Stimulated activated CD8-positive, alpha-beta memory T cell treated with anti-CD3 and anti-CD28 coated beads, Interleukin-7, amount 100 ng/mL, for 24 hours (primary cell): ENCODE measurements at regions not wholly inside any gene's neighbourhood (a gene's known extent, or its start where the extent isn't known, plus 50 kb on each side); places are given as distances from the start of the nearest gene placed in this dataset.
"Not testable (repeated sequence)": the region's sequence is repeated elsewhere in the genome, so short reads cannot be mapped to it uniquely, and the experiment has no call there.

Experiments
- DNase-seq: peaks from one replicate; pipeline ENCODE4 v3.0.0-alpha.2; 2020; ENCODE audit warnings: low read depth

GRCh38 chr9:73095425-73095824, 56.2 kb upstream of the ANXA1 start:
- DNase-seq = no peak

DNA sequence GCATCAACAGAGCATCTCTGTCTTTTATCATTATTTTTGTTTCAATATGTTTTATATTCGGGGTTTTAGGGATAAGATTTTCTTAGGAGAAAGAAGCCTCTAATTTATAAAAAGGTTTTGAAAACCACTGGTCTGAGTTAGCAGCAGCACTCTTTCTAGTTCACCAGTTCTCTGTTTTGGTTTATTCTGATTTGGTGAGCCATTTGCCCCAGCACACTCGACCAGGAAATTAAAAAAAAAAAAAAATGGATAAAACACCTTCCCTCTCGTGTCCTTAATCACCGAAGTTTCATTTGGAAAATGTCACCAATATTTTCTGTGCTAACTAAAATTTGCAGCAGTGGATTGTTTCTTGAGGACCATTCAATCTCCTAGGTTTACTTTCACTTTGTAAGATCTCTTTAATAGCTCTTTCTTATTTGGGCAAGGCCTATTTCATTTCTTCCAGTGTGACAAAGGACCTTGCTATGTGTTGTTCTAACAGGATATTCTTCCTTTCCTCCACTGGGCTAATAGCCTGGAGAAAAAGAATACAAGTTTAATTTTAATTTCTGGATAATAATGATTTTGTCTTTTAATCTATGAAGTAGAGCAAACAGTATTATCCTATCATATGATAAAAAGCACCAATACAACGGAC, 57.8 kb upstream of the ANXA1 start:
- no peak for DNase-seq

DNA sequence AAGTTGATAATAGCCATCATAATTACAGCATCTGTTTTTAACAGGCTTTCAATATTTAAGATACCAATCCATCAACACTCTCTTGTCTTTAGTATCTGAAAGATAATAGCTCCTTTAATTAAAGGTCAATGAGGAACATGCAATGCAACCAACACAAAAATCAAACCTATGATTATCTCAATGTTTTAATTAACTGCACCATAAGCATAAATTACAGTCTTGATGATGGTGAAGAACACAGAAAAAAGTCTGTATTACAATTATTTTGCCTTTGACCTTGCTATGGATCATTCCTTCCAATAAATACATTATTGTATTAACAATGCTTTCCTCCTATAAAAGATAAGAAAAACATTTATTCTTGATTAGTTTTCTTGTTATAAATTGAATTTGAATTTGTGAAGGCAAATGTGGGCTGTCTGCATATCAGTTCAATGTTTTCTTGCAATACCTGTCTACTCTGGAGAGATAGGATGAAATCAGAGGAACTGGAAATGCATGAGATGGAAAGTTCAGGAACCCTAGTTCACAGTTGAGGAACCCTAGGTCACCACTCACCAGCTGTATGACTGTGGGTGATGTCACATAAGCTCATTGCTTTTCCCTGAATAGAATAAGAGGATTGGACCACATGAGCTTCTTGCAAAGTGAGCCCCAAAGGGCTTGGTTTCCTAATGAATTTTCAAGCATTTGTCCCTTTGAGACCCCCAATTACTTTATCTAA, 58.5 kb upstream of the ANXA1 start:
- DNase-seq = no peak

GRCh38 chr9:73091909-73092308, 59.8 kb upstream of the ANXA1 start:
- DNase-seq = no peak

DNA sequence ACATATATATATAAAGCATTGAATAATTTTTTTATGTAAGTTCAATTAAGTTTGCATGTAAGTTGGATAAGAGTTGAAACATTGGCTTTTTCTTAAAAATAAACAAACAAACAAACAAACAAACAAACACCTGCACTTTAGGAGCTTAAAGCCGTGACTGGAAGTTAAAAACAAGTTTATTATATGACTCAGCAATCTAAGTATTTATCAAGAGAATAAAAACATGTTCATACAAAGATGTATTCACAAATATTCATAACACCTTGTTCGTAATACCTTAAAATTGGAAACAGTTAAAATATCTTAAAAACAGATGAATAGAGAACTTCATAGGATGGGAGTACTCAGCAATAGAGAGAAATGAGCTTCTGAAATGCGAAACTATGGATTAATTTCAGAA, 61.5 kb upstream of the ANXA1 start:
- DNase-seq = no peak

- DNase-seq = no peak
Measured at GRCh38 chr9:73089304-73089985, 62.2 kb upstream of the ANXA1 start.

- DNase-seq = not testable (repeated sequence)
Measured at GRCh38 chr9:73087876-73088275, 63.8 kb upstream of the ANXA1 start.

- DNase-seq = no peak
Measured at GRCh38 chr9:73083519-73083918, 68.1 kb upstream of the ANXA1 start.

DNA sequence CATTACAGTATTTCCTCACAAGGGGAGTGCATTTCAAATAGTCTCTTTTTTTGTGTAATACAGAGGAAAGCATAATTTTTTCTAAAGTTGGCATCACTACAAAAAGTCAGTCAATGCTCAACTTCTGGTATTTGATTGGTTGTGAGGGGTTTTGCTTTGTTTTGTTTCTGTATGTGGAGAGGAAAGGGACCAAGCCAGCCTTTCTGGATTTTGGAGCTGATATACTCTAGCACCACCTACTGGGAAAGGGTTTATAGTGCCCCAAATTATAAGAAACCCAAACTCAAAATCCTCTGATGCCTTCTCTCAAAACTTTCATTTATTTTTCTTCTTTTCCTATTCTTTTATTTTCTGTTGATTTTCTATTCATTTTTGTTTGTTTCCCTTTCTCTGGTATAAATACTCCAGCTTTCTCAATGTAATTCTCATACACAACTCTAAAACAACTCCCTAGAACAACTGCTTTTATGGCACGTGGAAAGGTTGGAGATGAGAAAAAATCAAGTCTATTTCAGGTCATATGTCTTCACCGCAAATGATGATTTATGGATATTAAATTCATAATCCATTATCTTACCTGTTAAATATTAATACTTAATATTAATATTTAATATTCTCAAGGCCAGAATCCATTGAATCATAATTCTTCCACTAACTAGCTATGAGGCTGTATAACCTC, 69.5 kb upstream of the ANXA1 start:
- DNase-seq = no peak

DNA sequence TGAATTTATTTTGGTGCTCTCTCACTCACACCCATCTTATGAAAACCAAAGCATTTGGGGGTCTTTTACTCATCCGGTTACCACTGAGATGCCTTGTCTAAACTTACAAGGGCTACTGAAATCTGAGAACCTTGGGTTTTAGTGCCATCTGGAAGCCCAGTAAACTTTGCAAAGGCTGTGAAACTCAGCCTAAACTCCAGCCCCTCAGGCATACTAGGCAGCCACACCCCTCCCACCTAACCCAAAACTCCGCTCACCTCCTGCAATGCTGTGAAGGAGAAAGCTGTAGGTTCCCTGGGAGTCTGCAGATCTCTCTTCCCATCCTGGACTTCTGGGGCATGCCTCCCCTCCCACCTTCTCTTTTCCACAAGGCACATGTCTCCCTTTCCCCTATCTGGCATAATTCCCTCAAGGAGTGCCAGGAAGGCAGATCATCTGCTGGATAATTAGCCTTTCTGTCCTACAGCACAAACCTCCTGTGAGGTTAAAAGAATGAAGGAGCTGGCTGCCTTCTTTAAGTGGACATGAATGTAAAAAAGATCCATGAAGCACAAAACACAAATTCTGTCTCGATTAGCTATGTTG, 71.5 kb upstream of the ANXA1 start:
- no peak for DNase-seq

GRCh38 chr9:73079326-73079725, 72.3 kb upstream of the ANXA1 start:
- DNase-seq = no peak

GRCh38 chr9:73077625-73078030, 74.0 kb upstream of the ANXA1 start:
- no peak for DNase-seq

- no peak for DNase-seq
Measured at GRCh38 chr9:73076970-73077369, 74.7 kb upstream of the ANXA1 start.

- no peak for DNase-seq
Measured at GRCh38 chr9:73074176-73074708, 77.4 kb upstream of the ANXA1 start.

DNA sequence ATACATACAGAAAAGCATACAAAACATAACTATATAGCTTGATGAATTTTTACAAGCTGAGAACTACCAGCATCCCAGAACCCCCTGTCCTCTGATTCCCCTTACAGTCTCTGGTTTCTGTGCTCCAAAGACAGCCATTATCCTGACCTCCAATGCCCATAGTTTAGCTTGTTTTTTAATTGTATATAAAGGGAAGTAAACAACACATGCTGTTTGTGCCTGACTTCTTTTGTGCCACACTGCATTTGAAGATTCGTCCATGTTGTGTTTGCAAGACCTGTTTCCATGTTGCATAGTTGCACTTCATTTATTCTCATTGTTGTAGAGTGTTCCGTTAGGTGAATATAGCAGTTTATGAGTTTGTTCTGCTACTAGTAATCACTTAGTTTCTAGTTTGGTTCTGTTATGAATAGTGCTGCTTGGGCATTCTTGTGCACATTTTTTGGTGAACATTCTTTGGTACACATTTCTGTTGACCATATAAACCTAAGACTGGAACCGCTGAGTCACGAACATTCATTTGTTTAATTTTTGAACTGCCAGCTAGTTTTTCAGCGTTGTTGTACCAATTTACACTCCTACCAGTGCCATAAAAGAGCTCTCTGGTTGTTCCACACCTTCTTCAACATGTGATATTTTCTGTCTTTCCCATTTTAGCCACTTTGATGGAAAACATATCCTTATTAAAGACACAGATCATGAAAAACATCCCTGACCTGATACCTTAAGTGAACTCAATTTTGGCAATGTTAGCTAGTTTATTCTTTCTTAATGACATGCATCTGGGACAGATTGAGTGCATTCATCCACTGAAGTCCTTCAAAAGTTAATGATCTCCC, 78.1 kb upstream of the ANXA1 start:
- no peak for DNase-seq

DNA sequence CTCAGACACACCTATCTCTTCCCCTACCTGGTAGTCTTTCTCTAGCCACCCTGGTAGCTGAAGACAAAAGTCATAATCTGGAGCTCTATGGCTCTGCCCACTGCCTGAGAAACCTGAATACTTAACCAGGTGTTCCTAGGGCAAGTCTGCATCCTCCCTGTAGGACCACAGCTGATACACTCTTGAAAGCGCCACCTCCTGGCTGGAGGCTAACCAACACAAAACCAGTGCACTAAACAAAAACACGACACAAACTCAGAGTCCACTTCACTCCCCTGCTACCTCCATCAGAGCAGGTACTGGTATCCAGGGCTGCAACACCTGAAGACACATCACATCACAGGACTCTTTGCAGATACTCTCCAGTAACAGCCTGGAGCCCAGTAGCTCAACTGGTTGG, 84.6 kb upstream of the ANXA1 start:
- DNase-seq = no peak

DNA sequence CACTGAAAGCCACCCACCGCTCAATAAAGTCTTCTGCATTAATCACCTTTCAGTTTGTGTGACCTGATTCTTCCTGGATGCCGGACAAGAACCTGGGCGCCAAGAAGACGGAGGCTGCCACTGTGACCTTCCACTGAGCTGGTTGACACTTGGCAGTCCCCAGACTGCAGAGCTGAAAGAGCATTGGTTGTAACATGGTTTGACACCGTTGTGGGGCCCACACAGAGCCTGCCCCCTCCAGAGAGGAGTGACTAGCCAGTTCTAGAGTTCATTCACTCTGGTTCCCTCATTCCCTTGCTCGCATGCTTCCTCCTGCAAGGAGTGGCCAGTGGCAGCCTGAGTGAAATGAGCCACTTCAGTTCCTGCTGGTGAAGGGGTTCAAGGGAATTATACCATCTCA, 86.2 kb upstream of the ANXA1 start:
- DNase-seq = no peak

DNA sequence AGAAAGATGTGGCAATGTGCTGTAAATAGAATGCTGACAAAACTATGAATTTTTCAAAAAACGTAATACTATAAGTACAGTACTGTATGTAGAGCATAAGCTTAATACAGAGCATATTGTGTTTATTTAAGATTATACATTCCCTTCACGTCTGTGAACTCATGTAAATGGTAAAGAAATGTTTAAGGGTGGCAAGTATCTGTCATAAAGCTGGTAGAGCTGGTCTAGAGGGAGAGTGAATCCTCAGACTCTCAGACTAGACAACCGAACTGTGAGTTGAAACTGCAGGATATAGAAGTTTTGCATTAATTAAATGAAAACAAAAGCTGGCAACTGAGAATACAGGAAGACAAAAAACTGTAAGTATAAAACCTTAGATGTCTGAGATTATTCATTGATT, 87.3 kb upstream of the ANXA1 start:
- DNase-seq = no peak

DNA sequence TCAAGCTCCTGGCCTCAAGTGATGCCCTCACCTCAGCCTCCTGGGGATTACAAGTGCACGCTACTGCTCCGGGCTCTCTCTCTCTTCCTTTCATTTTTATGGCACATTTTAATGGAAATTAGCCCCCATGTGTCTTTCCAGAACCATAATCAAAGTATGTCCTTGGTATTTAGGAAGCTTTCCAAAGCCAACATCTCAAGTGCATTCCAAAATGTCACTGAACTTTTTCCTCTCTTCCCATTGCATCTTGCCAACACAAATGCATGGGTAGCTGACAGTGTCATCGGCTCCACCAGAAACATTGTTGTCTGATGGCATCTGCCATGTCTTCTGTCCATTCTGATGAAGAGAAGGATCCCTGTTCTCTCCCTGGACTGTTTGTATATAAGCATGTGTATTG, 90.5 kb upstream of the ANXA1 start:
- DNase-seq = no peak

DNA sequence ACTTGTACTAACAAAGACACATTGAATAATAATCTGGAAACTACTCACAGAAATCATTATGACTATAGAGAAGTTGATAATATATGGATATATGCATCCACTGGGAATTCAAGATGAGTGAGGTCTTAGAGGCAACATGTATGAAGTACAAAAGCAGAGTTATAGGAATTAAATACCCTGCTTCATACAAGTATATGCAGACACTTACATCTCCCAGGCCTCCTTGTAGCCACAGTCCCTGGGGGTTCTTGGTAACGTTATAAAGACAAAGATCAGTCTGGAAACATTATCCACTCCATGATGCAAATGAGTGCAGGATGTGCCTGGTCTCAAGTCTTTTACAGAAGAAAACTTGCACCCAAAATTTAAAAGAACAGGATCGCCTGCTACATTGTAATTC, 92.4 kb upstream of the ANXA1 start:
- DNase-seq = no peak

DNA sequence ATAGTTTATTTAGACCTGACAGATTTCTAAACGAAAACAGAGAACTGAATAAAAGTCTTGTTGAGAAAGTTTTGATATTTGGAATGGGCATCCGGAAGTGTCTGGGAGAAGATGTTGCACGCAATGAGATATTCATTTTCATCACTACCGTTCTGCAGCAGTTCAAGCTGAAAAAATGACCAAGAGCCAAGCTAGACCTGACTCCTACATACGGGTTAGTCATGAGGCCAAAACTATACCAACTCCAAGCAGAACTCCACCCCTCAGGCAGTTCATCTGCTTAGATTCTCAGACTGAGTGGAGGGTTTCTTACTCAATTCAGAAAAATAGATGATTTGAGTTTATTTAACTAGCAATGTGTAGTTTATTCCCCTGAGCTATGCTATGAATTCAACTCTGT, 95.4 kb upstream of the ANXA1 start:
- DNase-seq = no peak
